DND-41 (cell line): ENCODE measurements at regions not wholly inside any gene's neighbourhood (a gene's known extent, or its start where the extent isn't known, plus 50 kb on each side); places are given as distances from the start of the nearest gene placed in this dataset.
"Not testable (repeated sequence)": the region's sequence is repeated elsewhere in the genome, so short reads cannot be mapped to it uniquely, and the experiment has no call there.

Experiments
- ATAC-seq: fragments of 200-7000 bp; cut with Tn5 transposase; 3 replicates; pipeline ENCODE4 v1.9.1; 2021; ENCODE audit warnings: low read depth; ENCODE audit not compliant: insufficient read depth
- DNase-seq: peaks from one replicate; pipeline ENCODE4 v3.0.0-alpha.2; 2020
- H2AFZ ChIP-seq: 2 replicates; pipeline ENCODE4 v1.6.0; 2012; ENCODE audit warnings: low read depth, low read length
- H3K27ac ChIP-seq: 2 replicates; pipeline ENCODE4 v1.5.1; 2012; ENCODE audit warnings: low read length, inconsistent platforms
- H3K27me3 ChIP-seq: fragments of 200-600 bp; sonication (generic); 2 replicates; pipeline ENCODE4 v1.6.0; 2012; ENCODE audit warnings: low read length, mild to moderate bottlenecking, inconsistent platforms; ENCODE audit not compliant: insufficient read depth, poor library complexity
- H3K36me3 ChIP-seq: 2 replicates; pipeline ENCODE4 v1.5.1; 2012; ENCODE audit warnings: low read length, inconsistent platforms; ENCODE audit not compliant: insufficient read depth
- H3K4me1 ChIP-seq: 2 replicates; pipeline ENCODE4 v1.5.1; 2012; ENCODE audit warnings: mild to moderate bottlenecking, low read length; ENCODE audit not compliant: insufficient read depth
- H3K4me2 ChIP-seq: 2 replicates; pipeline ENCODE4 v1.6.0; 2012; ENCODE audit warnings: mild to moderate bottlenecking, moderate library complexity, low read length, inconsistent platforms; ENCODE audit not compliant: insufficient read depth
- H3K4me3 ChIP-seq, 2 experiments: fragments of 200-600 bp in 1 of 2; shearing (Covaris generic) in 1 of 2; 2 replicates each; pipeline ENCODE4 v1.5.1; 2012 to 2016; ENCODE audit warnings: inconsistent platforms in 2 of 2, low read length in 2 of 2, mild to moderate bottlenecking in 2 of 2, low read depth in 1 of 2, moderate library complexity in 1 of 2
- H3K79me2 ChIP-seq: 2 replicates; pipeline ENCODE4 v1.6.0; 2012; ENCODE audit warnings: low read length, inconsistent platforms; ENCODE audit not compliant: insufficient read depth
- H3K9ac ChIP-seq: 2 replicates; pipeline ENCODE4 v1.6.0; 2012; ENCODE audit warnings: low read depth, mild to moderate bottlenecking, inconsistent platforms, low read length, moderate library complexity
- H3K9me3 ChIP-seq: 2 replicates; pipeline ENCODE4 v1.5.1; 2012; ENCODE audit warnings: low read length, moderate library complexity, mild to moderate bottlenecking, inconsistent platforms; ENCODE audit not compliant: insufficient read depth, severe bottlenecking
- H4K20me1 ChIP-seq: 2 replicates; pipeline ENCODE4 v1.6.0; 2012; ENCODE audit warnings: low read length; ENCODE audit not compliant: insufficient read depth
- EZH2 ChIP-seq: IDR thresholded peaks from 3 replicates; pipeline ENCODE4 v1.6.1; 2012; ENCODE audit warnings: borderline replicate concordance, low read depth, mild to moderate bottlenecking, moderate library complexity, low read length, inconsistent platforms; ENCODE audit not compliant: severe bottlenecking
- TF ChIP-seq, protein P1 (sequence below): IDR thresholded peaks from 2 replicates; pipeline ENCODE4 v1.5.1; 2012; ENCODE audit warnings: borderline replicate concordance, low read length, moderate library complexity, mild to moderate bottlenecking; ENCODE audit not compliant: poor library complexity, severe bottlenecking; ENCODE audit errors: extremely low read depth

DNA sequence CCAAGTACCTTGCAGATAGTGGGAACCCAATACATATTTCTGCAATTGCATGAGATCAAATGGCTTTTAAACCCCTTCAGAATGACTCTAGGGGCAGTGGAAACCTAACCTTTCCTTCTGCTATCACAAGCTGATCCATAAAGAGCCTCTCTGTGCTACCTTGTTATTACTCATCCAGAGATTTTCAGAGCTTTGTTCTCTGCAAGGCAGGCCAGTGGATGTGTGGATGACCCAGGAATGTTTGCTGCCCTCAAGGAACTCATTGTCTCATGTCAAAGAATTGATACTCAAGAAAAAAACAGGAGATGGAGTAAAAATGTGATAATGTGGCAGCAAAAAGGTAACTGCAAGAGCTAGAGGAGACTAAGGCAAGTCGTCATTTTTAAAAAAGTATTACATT lies 164.1 kb downstream of the HMHB1 start:
- H3K36me3 ChIP-seq = no peaks in the 10 kb centered on the region
- H3K9ac ChIP-seq = no peak overlapping the region
- no peak for DNase-seq
- no peak overlapping the region for H3K4me3 ChIP-seq
- H3K27me3 ChIP-seq = peaks cover 14% of the 10 kb centered on the region
- no peak overlapping the region for H3K27ac ChIP-seq
- H3K9me3 ChIP-seq = no peaks in the 10 kb centered on the region
- H3K4me2 ChIP-seq = no peak overlapping the region
- no peak overlapping the region for H2AFZ ChIP-seq
- TF ChIP-seq, protein P1, sequence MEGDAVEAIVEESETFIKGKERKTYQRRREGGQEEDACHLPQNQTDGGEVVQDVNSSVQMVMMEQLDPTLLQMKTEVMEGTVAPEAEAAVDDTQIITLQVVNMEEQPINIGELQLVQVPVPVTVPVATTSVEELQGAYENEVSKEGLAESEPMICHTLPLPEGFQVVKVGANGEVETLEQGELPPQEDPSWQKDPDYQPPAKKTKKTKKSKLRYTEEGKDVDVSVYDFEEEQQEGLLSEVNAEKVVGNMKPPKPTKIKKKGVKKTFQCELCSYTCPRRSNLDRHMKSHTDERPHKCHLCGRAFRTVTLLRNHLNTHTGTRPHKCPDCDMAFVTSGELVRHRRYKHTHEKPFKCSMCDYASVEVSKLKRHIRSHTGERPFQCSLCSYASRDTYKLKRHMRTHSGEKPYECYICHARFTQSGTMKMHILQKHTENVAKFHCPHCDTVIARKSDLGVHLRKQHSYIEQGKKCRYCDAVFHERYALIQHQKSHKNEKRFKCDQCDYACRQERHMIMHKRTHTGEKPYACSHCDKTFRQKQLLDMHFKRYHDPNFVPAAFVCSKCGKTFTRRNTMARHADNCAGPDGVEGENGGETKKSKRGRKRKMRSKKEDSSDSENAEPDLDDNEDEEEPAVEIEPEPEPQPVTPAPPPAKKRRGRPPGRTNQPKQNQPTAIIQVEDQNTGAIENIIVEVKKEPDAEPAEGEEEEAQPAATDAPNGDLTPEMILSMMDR = no peak
- TF ChIP-seq EZH2 = no peak
- no peaks in the 10 kb centered on the region for H4K20me1 ChIP-seq
- H3K79me2 ChIP-seq = no peaks in the 10 kb centered on the region
- ATAC-seq = no peak
- no peaks in the 10 kb centered on the region for H3K4me1 ChIP-seq

DNA sequence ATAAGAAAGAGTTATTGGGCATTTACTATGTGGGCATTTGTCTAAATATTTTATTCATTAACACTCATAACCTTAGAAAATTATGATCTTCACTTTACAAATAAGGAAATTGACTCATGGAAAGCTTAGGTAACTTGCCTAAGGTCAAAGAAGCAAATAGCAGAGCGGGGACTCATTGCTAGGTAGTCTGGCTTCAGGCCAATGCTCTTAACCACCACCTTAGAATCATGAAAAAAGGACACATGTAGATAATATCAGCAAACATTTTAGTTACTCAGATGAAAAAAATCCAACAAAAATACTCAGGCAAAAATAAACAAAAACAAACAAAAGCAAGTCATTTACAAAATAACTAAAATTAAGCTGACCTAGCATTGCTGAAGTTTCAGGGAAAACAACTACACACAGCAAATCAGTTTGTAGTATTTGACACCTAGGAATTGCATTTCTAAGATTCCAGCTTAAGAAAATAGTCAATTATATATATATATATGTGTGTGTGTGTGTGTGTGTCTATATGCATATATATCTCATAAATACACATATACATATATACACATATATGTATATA lies 166.0 kb downstream of the HMHB1 start:
- H3K4me2 ChIP-seq = no peak overlapping the region
- no peak for DNase-seq

DNA sequence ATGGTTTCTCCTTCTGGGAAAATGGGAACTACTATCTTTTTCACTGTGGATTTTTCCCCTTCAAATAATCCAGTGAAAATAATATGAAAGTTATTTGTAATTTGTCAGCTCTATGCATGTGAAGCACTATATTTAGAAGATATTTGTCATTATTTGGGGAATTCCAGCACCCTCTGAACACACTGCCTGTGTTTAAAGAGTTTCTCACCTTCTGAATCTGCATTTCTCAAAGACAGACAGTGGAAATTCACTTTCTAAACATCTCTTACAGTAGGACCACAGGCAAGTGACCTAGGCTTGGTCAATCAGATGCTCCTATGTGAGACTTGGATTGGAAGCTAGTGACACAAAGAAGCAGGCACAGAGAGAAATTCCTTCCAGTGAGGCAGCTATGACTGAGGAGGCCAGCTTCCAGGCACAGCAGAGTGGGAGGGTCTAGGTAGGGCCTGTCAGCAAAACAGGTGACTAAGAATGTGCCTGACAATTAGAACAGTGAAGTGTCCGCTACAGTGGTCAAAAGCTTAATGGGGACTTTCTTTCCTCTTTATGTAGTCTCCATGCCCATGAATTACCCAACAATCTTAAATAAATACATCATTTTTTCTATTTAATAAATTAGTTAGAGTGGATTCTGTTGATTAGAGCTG lies 167.2 kb downstream of the HMHB1 start:
- no peak for TF ChIP-seq EZH2
- TF ChIP-seq, protein P1 = no peak
- Histone ChIP-seq H3K27me3 (peaks cover 3% of the 10 kb centered on the region), H3K9ac (no peak overlapping the region), H3K9me3 (no peaks in the 10 kb centered on the region), H3K4me3 (no peak overlapping the region), H3K4me2 (no peak overlapping the region), H3K27ac (no peak overlapping the region), H3K36me3 (no peaks in the 10 kb centered on the region), H3K79me2 (no peaks in the 10 kb centered on the region), H3K4me1 (no peaks in the 10 kb centered on the region), H2AFZ (no peak overlapping the region), H4K20me1 (no peaks in the 10 kb centered on the region)
- DNase-seq (no peak), ATAC-seq (no peak)

More for the DNA sequence above, 166.0 kb downstream of the HMHB1 start:
- ATAC-seq = no peak
- no peak overlapping the region for H2AFZ ChIP-seq
- no peak for TF ChIP-seq EZH2
- TF ChIP-seq, protein P1 = no peak
- no peaks in the 10 kb centered on the region for H3K36me3 ChIP-seq
- no peak overlapping the region for H3K4me3 ChIP-seq
- H3K9ac ChIP-seq = no peak overlapping the region
- H3K4me1 ChIP-seq = no peaks in the 10 kb centered on the region
- H4K20me1 ChIP-seq = no peaks in the 10 kb centered on the region
- H3K79me2 ChIP-seq = no peaks in the 10 kb centered on the region
- H3K27me3 ChIP-seq = peaks cover 3% of the 10 kb centered on the region
- no peak overlapping the region for H3K27ac ChIP-seq
- H3K9me3 ChIP-seq = no peaks in the 10 kb centered on the region

DNA sequence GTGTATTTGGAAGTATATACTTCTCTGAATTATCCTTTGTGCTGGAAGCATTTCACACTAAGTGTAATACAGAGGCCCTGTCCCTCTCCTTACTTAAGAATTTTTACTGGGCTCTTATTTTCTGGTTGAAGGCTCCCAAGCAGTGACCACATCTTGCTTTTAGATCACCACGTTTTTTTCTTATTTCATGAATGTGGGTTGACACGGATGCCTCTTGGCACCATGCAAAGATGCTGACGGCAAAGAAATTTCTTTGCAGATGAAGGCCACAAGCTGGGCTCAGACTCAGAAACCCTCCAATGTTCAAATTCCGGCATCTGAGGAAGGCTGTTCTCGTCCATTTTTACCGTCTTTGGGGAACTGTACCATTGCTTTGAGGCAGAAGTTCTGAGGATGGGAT lies 168.5 kb downstream of the HMHB1 start:
- H3K4me1 ChIP-seq = no peaks in the 10 kb centered on the region
- TF ChIP-seq, protein P1 = no peak
- no peak overlapping the region for H3K9ac ChIP-seq
- H3K4me3 ChIP-seq = no peak overlapping the region
- ATAC-seq (no peak), DNase-seq (no peak)
- H3K36me3 ChIP-seq = no peaks in the 10 kb centered on the region
- H3K9me3 ChIP-seq = no peaks in the 10 kb centered on the region
- H3K27me3 ChIP-seq = peaks cover 6% of the 10 kb centered on the region
- no peaks in the 10 kb centered on the region for H4K20me1 ChIP-seq
- no peak overlapping the region for H3K27ac ChIP-seq
- H2AFZ ChIP-seq = no peak overlapping the region
- no peaks in the 10 kb centered on the region for H3K79me2 ChIP-seq
- H3K4me2 ChIP-seq = no peak overlapping the region

DNA sequence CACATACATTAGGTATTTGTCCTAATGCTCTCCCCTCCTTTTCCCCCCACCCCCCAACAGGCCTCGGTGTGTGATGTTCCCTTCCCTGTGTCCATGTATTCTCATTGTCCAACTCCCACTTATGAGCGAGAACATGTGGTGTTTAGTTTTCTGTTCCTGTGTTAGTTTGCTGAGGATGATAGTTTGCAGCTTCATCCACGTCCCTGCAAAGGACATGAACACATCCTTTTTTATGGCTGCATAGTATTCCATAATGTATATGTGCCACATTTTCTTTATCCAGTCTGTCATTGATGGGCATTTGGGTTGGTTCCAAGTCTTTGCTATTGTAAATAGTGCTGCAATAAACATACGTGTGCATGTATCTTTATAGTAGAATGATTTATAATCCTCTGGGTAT lies 171.0 kb downstream of the HMHB1 start:
- not testable (repeated sequence) for DNase-seq, H3K4me1 ChIP-seq, ATAC-seq

More for the DNA sequence above, 171.0 kb downstream of the HMHB1 start:
- H3K9ac ChIP-seq, H3K27ac ChIP-seq, H2AFZ ChIP-seq, H3K27me3 ChIP-seq, H3K9me3 ChIP-seq, H3K36me3 ChIP-seq, H3K4me3 ChIP-seq, H3K79me2 ChIP-seq, H4K20me1 ChIP-seq, H3K4me2 ChIP-seq: not testable (repeated sequence)
